BJ (cell line): ENCODE measurements at regions not wholly inside any gene's neighbourhood (a gene's known extent, or its start where the extent isn't known, plus 50 kb on each side); places are given as distances from the start of the nearest gene placed in this dataset.

ENCODE experiments used
- CTCF ChIA-PET: fragments of 350-600 bp; formaldehyde crosslinking; extraction: SDS; loops from one replicate; lab custom pipeline; 2021; ENCODE audit warnings: antibody characterized with exemption, inconsistent platforms; lab: Yijun Ruan, JAX
- POLR2A ChIA-PET: fragments of 300-600 bp; sonication (Branson Sonifier 250); formaldehyde crosslinking; extraction: SDS; loops from one replicate; lab custom pipeline; 2021; ENCODE audit warnings: antibody characterized with exemption; lab: Charles Lee
- DNase-seq: peaks from one replicate; pipeline ENCODE4 v3.0.0-alpha.2; 2011; ENCODE audit warnings: low read depth
- H3K27me3 ChIP-seq: 2 replicates; pipeline ENCODE4 v1.6.0; 2011; ENCODE audit warnings: low read length; ENCODE audit not compliant: control insufficient read depth, insufficient read depth
- H3K36me3 ChIP-seq: 2 replicates; pipeline ENCODE4 v1.5.1; 2011; ENCODE audit warnings: low read length; ENCODE audit not compliant: control insufficient read depth, insufficient read depth
- H3K4me3 ChIP-seq: 2 replicates; pipeline ENCODE4 v1.5.1; 2011; ENCODE audit warnings: low read depth, mild to moderate bottlenecking, control low read depth, low read length
- TF ChIP-seq, protein P1 (sequence below): IDR thresholded peaks from 2 replicates; pipeline ENCODE4 v1.5.1; 2011; ENCODE audit warnings: low read depth, mild to moderate bottlenecking, control low read depth, inconsistent platforms, low read length, moderate library complexity; ENCODE audit not compliant: insufficient read depth

DNA sequence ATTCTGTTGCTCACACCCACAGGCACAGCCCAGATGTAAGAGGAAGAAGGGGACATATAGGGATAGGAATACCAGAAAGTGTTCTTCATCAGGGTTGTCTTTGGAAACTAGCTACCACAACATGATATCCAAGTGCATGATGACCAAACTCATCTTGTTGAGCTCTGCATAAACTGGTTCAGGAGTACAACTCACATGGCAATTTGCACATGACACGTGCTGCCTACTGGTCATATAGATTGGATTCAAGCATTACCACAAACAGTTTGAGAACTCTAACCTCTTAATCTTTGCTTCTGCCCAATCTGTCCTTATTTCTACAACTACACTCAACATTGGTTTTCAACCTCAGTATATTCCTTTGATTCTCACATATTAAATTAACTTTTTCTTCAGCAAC is 184.7 kb upstream of the PCSK2 start:
- Histone ChIP-seq H3K36me3 (no peaks in the 10 kb centered on the region), H3K27me3 (no peaks in the 10 kb centered on the region; the same call in 1 of the 2 replicates), H3K4me3 (no peak overlapping the region)
- POLR2A ChIA-PET: no interaction called here
- CTCF ChIA-PET: no interaction called here
- DNase-seq: no peak
- TF ChIP-seq, protein P1, sequence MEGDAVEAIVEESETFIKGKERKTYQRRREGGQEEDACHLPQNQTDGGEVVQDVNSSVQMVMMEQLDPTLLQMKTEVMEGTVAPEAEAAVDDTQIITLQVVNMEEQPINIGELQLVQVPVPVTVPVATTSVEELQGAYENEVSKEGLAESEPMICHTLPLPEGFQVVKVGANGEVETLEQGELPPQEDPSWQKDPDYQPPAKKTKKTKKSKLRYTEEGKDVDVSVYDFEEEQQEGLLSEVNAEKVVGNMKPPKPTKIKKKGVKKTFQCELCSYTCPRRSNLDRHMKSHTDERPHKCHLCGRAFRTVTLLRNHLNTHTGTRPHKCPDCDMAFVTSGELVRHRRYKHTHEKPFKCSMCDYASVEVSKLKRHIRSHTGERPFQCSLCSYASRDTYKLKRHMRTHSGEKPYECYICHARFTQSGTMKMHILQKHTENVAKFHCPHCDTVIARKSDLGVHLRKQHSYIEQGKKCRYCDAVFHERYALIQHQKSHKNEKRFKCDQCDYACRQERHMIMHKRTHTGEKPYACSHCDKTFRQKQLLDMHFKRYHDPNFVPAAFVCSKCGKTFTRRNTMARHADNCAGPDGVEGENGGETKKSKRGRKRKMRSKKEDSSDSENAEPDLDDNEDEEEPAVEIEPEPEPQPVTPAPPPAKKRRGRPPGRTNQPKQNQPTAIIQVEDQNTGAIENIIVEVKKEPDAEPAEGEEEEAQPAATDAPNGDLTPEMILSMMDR: no peak

DNA sequence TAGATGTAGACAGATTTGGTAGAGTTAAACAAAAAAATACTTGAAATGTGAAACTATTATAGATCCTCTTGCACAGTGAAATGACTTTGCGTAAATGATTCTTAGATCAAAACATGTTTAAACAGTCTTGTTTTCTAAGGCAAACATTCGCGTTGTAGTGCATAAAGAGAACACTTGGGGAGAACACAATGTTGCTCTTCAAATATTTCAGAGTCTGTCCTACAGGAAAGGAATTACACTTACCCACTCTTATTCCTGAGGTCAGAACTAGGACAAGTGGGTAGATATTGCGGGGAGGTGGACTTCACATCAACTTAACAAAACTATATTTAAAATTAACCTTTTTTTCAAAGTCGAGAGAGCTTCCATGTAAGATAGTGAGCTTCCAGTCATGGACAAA is 183.5 kb upstream of the PCSK2 start:
- H3K27me3 ChIP-seq: no peaks in the 10 kb centered on the region; the same call in 1 of the 2 replicates
- POLR2A ChIA-PET: no interaction called here
- no peak overlapping the region for H3K4me3 ChIP-seq
- no peaks in the 10 kb centered on the region for H3K36me3 ChIP-seq
- DNase-seq: no peak
- CTCF ChIA-PET: no interaction called here
- TF ChIP-seq, protein P1: no peak

DNA sequence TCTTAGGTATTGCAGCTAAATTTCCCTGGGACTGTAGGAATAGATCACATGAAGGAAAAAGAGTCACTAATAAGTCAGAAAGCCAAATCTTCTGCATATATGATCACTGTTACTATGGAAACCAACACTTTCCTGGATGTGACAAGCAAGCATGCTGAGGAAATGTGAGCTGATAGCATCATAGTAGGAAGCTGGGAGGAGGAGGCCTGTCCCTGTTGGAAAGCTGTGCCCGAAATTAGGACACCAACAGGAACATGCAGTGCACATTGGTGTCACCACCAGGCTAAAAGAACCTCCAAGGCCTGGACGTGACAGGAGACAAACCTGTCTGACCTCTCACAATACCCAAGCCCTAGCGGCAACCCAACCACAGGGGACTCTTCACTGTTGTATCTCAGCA is 181.9 kb upstream of the PCSK2 start:
- Histone ChIP-seq H3K36me3 (no peaks in the 10 kb centered on the region), H3K27me3 (no peaks in the 10 kb centered on the region; the same call in 1 of the 2 replicates), H3K4me3 (no peak overlapping the region)
- ChIA-PET CTCF (interaction anchor here (1.1 kb wide), 1 partner anchor 9 kb away, joined by 4 read pairs; no protein-coding TSS in a partner anchor), POLR2A (no interaction called here)
- DNase-seq: no peak
- TF ChIP-seq, protein P1: no peak

DNA sequence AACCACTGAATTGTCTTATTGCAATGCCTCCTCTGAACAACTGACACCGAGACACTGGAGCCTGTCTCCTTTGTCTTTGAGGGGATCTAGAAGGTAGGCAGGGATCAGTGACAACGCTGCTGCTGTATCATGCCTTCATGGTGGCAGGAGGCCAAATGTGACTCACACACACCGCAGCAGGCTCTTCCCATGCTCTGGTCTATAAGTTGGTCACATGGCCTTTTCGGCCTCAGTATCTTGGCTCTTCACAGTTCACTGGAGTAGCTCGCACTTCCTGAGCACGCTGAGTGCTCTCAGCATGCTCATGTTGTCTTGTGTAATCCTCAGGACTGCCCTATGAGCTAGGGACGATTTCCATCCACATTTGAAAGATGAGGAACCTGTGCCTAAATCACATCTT is 167.4 kb upstream of the PCSK2 start:
- no peak for DNase-seq
- CTCF ChIA-PET: no interaction called here
- no peaks in the 10 kb centered on the region for H3K36me3 ChIP-seq
- TF ChIP-seq, protein P1: no peak
- POLR2A ChIA-PET: no interaction called here
- H3K4me3 ChIP-seq: no peak overlapping the region
- H3K27me3 ChIP-seq: no peaks in the 10 kb centered on the region

DNA sequence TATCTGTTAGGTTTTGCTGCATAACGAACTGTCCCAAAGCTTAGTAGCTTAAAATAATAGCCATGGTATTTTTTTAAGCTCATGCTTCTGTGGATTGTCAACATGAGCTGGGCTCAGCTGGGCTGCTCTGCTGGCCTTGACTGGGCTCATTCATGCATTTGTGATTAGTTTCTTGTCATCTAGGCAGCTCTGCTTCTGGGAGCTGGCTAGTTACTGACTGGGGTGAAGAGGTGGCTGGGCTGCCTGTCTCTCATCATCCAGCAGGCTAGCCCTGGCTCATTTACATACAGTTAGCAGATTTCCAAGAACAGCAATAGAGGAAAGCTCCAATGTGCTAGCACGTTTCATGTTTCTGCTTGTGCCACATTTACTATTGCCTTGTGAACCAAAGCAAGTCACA is 165.1 kb upstream of the PCSK2 start:
- no peaks in the 10 kb centered on the region for H3K27me3 ChIP-seq
- no peak overlapping the region for H3K4me3 ChIP-seq
- DNase-seq: no peak
- POLR2A ChIA-PET: no interaction called here
- CTCF ChIA-PET: no interaction called here
- TF ChIP-seq, protein P1: no peak
- no peaks in the 10 kb centered on the region for H3K36me3 ChIP-seq
